Transverse colon (tissue), 4 donors: ENCODE measurements at regions not wholly inside any gene's neighbourhood (a gene's known extent, or its start where the extent isn't known, plus 50 kb on each side); places are given as distances from the start of the nearest gene placed in this dataset.

Experiments used
- EP300 ChIP-seq: sonication (generic); formaldehyde crosslinking; IDR thresholded peaks from one replicate; pipeline ENCODE4 v1.6.1; 2017; ENCODE audit warnings: antibody characterized with exemption, low read depth
- POLR2A ChIP-seq: fragments of 450-650 bp; IDR thresholded peaks from one replicate; pipeline ENCODE4 v1.6.1; 2016; ENCODE audit warnings: antibody characterized with exemption, mild to moderate bottlenecking, moderate library complexity
- POLR2AphosphoS5 ChIP-seq, 3 donors: sonication (generic); formaldehyde crosslinking; IDR thresholded peaks; one replicate each; pipeline ENCODE4 v1.6.1; 2016; ENCODE audit warnings: antibody characterized with exemption in 3 of 3
- TF ChIP-seq, protein P1 (sequence below), 5 experiments: fragments of 200-600 bp in 3 of 5; fragments of 450-650 bp in 2 of 5; sonication (generic) in 3 of 5; IDR thresholded peaks; 1 replicate in 2 of 5; 2 replicates in 3 of 5; pipeline ENCODE4 v1.5.1; 2016 to 2017; ENCODE audit warnings: antibody characterized with exemption in 5 of 5, inconsistent platforms in 3 of 5, mild to moderate bottlenecking in 2 of 5, moderate library complexity in 1 of 5

DNA sequence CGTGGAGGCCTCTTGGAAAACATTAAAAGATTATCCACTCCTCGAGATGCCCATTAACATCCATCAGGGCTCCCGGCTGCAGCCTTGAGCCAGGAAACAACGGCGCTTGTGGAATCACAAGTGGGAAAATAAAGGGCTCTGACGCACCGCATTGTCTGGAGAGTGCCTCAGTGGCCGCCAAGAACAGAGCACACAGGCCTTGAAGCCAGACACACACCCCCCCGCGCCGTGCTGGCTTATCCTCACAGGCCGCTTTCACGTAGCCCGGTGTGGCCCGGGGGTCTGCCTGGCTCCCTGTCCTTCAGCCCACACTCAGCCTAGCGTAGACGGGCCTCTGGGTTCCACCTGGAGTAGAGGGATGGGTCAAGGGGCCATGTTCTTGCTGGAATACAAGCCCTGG is 1020.5 kb downstream of the BRD1 start:
- TF ChIP-seq, protein P1, sequence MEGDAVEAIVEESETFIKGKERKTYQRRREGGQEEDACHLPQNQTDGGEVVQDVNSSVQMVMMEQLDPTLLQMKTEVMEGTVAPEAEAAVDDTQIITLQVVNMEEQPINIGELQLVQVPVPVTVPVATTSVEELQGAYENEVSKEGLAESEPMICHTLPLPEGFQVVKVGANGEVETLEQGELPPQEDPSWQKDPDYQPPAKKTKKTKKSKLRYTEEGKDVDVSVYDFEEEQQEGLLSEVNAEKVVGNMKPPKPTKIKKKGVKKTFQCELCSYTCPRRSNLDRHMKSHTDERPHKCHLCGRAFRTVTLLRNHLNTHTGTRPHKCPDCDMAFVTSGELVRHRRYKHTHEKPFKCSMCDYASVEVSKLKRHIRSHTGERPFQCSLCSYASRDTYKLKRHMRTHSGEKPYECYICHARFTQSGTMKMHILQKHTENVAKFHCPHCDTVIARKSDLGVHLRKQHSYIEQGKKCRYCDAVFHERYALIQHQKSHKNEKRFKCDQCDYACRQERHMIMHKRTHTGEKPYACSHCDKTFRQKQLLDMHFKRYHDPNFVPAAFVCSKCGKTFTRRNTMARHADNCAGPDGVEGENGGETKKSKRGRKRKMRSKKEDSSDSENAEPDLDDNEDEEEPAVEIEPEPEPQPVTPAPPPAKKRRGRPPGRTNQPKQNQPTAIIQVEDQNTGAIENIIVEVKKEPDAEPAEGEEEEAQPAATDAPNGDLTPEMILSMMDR (IDR thresholded peaks at IDR 0.05) = no peak
- no peak for TF ChIP-seq POLR2A
- TF ChIP-seq EP300 = no peak
- no peak for TF ChIP-seq POLR2AphosphoS5 (IDR thresholded peaks at IDR 0.05)
